GM12865 (cell line): ENCODE measurements at regions not wholly inside any gene's neighbourhood (a gene's known extent, or its start where the extent isn't known, plus 50 kb on each side); places are given as distances from the start of the nearest gene placed in this dataset.

Source experiments
- DNase-seq: peaks from one replicate; pipeline ENCODE4 v3.0.0; 2010; ENCODE audit warnings: low read depth
- H3K4me3 ChIP-seq: 2 replicates; pipeline ENCODE4 v1.5.1; 2011; ENCODE audit warnings: mild to moderate bottlenecking, low read depth, low read length, control low read depth
- TF ChIP-seq, protein P1 (sequence below): IDR thresholded peaks from 2 replicates; pipeline ENCODE4 v1.5.1; 2011; ENCODE audit warnings: low read length, control low read depth, low read depth, inconsistent platforms; ENCODE audit not compliant: insufficient read depth; ENCODE audit errors: missing control alignments

DNA sequence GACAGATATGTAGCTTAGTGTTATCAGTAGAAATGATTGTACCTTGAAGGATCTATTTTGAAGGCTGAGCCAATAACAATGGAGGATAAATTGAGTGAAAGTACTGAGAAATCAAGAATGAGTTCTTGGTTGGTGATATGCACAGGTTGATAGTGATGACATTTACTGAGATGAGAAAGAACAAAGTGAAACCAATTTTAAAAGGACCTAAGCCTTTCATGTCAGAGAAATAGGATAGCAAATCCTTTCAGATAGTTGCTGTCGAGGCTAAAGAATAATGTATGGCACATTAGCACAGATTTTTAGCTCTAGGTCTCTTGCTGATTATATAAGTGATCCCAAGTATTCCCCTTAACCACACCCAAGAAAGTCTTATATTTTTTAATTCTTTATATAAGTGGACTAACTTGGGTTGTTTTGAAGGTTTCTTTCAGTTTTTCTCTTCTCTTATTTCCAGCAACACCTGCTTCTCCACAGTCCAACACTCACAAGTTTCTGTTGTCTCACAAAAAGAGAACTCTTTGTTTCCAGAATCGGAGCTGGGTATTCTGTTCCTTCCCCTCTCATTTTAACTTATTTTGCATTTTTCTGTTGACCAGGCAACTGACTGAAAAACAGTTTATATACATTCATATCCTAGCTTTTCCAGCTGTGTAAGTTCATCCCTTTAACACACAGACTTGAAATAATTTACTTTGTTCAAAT lies 286.9 kb upstream of the ATP10B start:
- no peak overlapping the region for H3K4me3 ChIP-seq
- peak; percentile 18 for DNase-seq
- TF ChIP-seq, protein P1, sequence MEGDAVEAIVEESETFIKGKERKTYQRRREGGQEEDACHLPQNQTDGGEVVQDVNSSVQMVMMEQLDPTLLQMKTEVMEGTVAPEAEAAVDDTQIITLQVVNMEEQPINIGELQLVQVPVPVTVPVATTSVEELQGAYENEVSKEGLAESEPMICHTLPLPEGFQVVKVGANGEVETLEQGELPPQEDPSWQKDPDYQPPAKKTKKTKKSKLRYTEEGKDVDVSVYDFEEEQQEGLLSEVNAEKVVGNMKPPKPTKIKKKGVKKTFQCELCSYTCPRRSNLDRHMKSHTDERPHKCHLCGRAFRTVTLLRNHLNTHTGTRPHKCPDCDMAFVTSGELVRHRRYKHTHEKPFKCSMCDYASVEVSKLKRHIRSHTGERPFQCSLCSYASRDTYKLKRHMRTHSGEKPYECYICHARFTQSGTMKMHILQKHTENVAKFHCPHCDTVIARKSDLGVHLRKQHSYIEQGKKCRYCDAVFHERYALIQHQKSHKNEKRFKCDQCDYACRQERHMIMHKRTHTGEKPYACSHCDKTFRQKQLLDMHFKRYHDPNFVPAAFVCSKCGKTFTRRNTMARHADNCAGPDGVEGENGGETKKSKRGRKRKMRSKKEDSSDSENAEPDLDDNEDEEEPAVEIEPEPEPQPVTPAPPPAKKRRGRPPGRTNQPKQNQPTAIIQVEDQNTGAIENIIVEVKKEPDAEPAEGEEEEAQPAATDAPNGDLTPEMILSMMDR = no peak

DNA sequence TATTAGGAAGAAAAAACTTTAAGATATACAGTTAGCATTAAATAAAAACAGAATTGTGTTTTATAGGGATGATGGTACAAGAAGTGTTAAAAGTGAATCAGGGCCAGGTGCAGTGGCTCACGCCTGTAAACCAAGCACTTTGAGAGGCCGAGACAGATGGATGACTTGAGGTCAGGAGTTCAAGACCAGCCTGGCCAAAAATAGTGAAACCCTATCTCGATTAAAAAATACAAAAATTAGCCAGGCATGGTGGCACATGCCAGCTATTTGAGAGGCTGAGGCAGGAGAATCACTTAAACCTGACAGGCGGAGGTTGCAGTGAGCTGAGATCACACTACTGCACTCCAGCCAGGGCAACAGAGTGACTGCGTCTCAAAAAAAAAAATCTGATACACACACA lies 282.9 kb upstream of the ATP10B start:
- no peak for DNase-seq
- TF ChIP-seq, protein P1 = no peak
- no peak overlapping the region for H3K4me3 ChIP-seq

DNA sequence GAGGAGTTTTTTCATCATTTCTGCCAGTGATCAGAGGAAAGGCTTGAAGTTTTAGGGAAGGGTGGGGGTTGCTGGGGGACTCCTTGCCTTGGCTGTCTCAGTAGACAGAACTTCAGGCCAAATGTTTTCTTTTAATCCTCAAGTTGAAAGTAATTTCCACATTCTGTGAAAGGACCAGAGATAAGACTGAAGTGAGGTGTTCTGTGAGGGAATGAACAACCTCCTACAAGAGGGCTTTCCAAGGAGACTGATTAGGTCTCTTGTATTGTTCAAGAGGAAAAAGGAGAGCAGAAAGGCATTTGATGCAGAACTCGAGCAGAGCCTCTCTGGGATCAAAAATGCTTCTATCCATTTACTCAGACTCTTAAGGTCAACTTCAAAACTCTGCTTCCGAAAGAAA lies 282.1 kb upstream of the ATP10B start:
- TF ChIP-seq, protein P1 = no peak
- DNase-seq = no peak
- no peak overlapping the region for H3K4me3 ChIP-seq

DNA sequence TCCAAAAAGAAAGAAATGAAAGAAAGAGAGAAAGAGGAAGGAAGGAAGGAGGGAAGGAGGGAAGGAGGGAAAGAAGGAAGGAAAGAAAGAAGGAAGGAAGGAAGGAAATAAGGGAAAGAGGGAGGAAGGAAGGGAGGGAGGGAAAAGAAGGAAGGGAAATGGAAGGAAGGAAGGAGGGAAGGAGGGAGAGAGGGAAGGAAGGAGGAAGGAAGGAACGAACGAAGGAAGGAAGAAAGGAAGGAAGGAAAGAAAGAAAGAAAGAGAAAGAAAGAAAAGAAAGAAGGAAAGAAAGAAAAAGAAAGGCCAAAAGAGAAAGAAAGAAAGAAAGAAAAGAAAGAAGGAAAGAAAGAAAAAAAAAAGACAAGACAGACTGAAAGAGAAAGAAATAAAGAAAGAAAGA lies 263.9 kb upstream of the ATP10B start:
- TF ChIP-seq, protein P1 = no peak
- DNase-seq = no peak
- no peak overlapping the region for H3K4me3 ChIP-seq

DNA sequence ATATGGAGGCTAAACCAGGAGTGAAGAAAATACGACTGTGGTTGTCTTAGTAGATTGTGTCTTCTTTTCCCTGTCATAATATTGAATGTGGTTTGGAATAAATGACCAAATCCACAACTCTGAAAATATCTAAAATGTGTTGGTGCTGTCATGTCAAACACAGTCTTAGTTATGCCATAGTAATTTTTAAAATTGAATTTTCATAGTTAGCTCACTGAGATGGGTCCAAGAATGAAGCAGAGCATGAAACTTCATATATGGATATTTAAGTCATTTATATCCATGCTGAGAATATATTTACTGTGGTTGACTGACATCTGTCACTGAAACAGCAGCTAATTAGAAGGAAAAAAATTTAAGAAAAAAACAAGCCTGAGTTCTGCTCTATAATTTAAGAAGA lies 260.4 kb upstream of the ATP10B start:
- H3K4me3 ChIP-seq = no peak overlapping the region
- TF ChIP-seq, protein P1 = no peak
- no peak for DNase-seq

DNA sequence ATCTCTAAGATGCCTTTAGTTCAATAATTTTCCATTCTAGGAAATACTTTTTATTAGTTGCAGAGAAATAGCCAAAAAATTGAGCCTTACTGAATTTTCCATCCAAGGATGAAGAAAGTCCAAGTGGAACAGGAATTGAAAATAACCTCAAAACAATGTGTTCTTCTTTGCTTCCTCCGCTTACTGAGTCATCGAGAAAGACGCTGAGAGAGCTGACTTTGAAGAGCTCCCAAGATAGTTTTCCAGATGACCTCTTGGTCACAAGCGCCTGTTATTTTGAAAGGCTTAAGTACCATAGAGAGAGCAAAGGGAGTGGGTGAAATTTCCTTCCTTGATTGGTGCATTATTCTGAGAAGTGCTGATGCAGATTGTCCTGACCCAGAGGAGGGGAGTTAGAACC lies 253.5 kb upstream of the ATP10B start:
- no peak for DNase-seq
- TF ChIP-seq, protein P1 = no peak
- no peak overlapping the region for H3K4me3 ChIP-seq

DNA sequence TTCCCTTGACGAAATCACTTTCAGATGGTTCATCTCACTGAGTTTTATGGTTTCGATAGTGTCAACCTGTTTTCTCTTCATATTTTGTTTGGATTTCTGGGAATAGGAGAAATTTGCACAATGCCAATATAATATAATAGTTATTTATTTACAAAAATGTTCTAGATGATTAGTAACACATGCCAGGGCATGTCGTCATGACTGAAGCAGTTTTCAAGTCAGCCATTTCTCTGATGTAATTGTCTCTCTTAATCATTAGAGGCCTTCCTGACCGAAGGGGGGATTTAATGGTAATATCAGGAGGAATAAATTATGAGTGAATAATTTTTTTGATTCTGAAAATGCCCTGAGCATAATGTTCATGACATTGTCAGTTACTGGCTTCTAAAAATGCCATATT lies 246.5 kb upstream of the ATP10B start:
- TF ChIP-seq, protein P1 = no peak
- no peak for DNase-seq
- no peak overlapping the region for H3K4me3 ChIP-seq
